ENCODE measurements at regions not wholly inside any gene's neighbourhood (a gene's known extent, or its start where the extent isn't known, plus 50 kb on each side); places are given as distances from the start of the nearest gene placed in this dataset.

- no peak overlapping the region for H2AFZ ChIP-seq (ENCODE audit: low read depth, low read length, severe bottlenecking)
- no peak overlapping the region for H3K4me3 ChIP-seq (ENCODE audit: insufficient read depth, low read length, poor library complexity, severe bottlenecking)
- TF ChIP-seq CTCF (IDR thresholded peaks at IDR 0.05; ENCODE audit: insufficient read depth, low read length, poor library complexity, severe bottlenecking) (no peak), EZH2phosphoT487 (conservative IDR thresholded peaks at IDR 0.05; ENCODE audit: low read length) (no peak)
- no peaks in the 10 kb centered on the region for H3K9me2 ChIP-seq (replicated peaks; ENCODE audit: insufficient read depth, low read length)
- no peak overlapping the region for H3K27ac ChIP-seq (ENCODE audit: low read depth, low read length)
- no peaks in the 10 kb centered on the region for H3K79me2 ChIP-seq (ENCODE audit: insufficient read depth, low read length)
- no peaks in the 10 kb centered on the region for H3K9me3 ChIP-seq (ENCODE audit: insufficient read depth, low read length)
- H4K20me1 ChIP-seq (ENCODE audit: low read depth, low read length): no peaks in the 10 kb centered on the region
- H3K9ac ChIP-seq (ENCODE audit: low read length): no peak overlapping the region
- no peak overlapping the region for H3K4me2 ChIP-seq (ENCODE audit: low read depth, low read length, poor library complexity, severe bottlenecking)
- H3F3A ChIP-seq (ENCODE audit: insufficient read depth): no peaks in the 10 kb centered on the region
- no peaks in the 10 kb centered on the region for H3K36me3 ChIP-seq (ENCODE audit: low read length)
- H3K27me3 ChIP-seq (ENCODE audit: low read length): no peaks in the 10 kb centered on the region
Observed at GRCh38 chr5:158288272-158288657, 429.3 kb upstream of the CLINT1 start.

- no peaks in the 10 kb centered on the region for H3K27me3 ChIP-seq (ENCODE audit: low read length)
- no peak overlapping the region for H3K27ac ChIP-seq (ENCODE audit: low read depth, low read length)
- TF ChIP-seq EZH2phosphoT487 (conservative IDR thresholded peaks at IDR 0.05; ENCODE audit: low read length) (no peak), CTCF (IDR thresholded peaks at IDR 0.05; ENCODE audit: insufficient read depth, low read length, poor library complexity, severe bottlenecking) (no peak)
- no peak overlapping the region for H3K4me2 ChIP-seq (ENCODE audit: low read depth, low read length, poor library complexity, severe bottlenecking)
- no peak overlapping the region for H3K4me3 ChIP-seq (ENCODE audit: insufficient read depth, low read length, poor library complexity, severe bottlenecking)
- H3K79me2 ChIP-seq (ENCODE audit: insufficient read depth, low read length): no peaks in the 10 kb centered on the region
- H3K9ac ChIP-seq (ENCODE audit: low read length): no peak overlapping the region
- H3K9me3 ChIP-seq (ENCODE audit: insufficient read depth, low read length): no peaks in the 10 kb centered on the region
- no peak overlapping the region for H2AFZ ChIP-seq (ENCODE audit: low read depth, low read length, severe bottlenecking)
- H3K9me2 ChIP-seq (replicated peaks; ENCODE audit: insufficient read depth, low read length): no peaks in the 10 kb centered on the region
- no peaks in the 10 kb centered on the region for H3F3A ChIP-seq (ENCODE audit: insufficient read depth)
- H4K20me1 ChIP-seq (ENCODE audit: low read depth, low read length): no peaks in the 10 kb centered on the region
- H3K36me3 ChIP-seq (ENCODE audit: low read length): no peaks in the 10 kb centered on the region
Observed at GRCh38 chr5:158287643-158288271, 428.8 kb upstream of the CLINT1 start.

- H3K79me2 ChIP-seq (ENCODE audit: insufficient read depth, low read length): no peaks in the 10 kb centered on the region
- no peak overlapping the region for H2AFZ ChIP-seq (ENCODE audit: low read depth, low read length, severe bottlenecking)
- H3K9ac ChIP-seq (ENCODE audit: low read length): no peak overlapping the region
- no peak for TF ChIP-seq EZH2phosphoT487 (conservative IDR thresholded peaks at IDR 0.05; ENCODE audit: low read length)
- TF ChIP-seq CTCF (IDR thresholded peaks at IDR 0.05; ENCODE audit: insufficient read depth, low read length, poor library complexity, severe bottlenecking): no peak
- H3K4me2 ChIP-seq (ENCODE audit: low read depth, low read length, poor library complexity, severe bottlenecking): no peak overlapping the region
- no peaks in the 10 kb centered on the region for H3F3A ChIP-seq (ENCODE audit: insufficient read depth)
- H4K20me1 ChIP-seq (ENCODE audit: low read depth, low read length): no peaks in the 10 kb centered on the region
- no peak overlapping the region for H3K27ac ChIP-seq (ENCODE audit: low read depth, low read length)
- H3K4me3 ChIP-seq (ENCODE audit: insufficient read depth, low read length, poor library complexity, severe bottlenecking): no peak overlapping the region
- no peaks in the 10 kb centered on the region for H3K27me3 ChIP-seq (ENCODE audit: low read length)
- H3K9me3 ChIP-seq (ENCODE audit: insufficient read depth, low read length): no peaks in the 10 kb centered on the region
- no peaks in the 10 kb centered on the region for H3K9me2 ChIP-seq (replicated peaks; ENCODE audit: insufficient read depth, low read length)
- H3K36me3 ChIP-seq (ENCODE audit: low read length): no peaks in the 10 kb centered on the region
Observed at GRCh38 chr5:158286827-158287226, 427.9 kb upstream of the CLINT1 start.

Measured in SU-DHL-6 (cell line).